ENCODE measurements at regions not wholly inside any gene's neighbourhood (a gene's known extent, or its start where the extent isn't known, plus 50 kb on each side); places are given as distances from the start of the nearest gene placed in this dataset.

DNA sequence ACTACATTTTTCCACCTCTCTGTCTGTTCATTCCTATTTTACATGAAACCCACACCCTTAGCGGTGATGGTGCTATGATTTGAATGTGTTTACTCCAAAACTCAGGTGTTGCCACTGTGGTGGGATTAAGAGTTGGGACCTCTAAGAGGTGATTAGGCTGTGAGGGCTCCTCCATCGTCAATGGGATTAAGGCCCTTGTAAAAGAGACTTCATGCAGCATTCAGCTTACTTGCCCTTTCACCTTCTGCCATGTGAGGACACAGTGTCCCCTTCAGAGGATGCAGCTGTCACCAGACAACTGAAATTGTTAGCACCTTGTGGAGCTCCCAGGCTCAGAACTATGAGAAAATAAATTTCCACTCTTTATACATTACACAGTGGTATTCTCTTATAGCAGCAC lies 182.2 kb downstream of the NOC3L start:
- DNase-seq (ENCODE audit: extremely low read depth in 1 of 2, low read depth in 1 of 2) = no peak

- peak in 1 of 2 donors; percentile 3 for DNase-seq (ENCODE audit: extremely low read depth in 1 of 2, low read depth in 1 of 2)
These were observed 179.0 kb downstream of the NOC3L start for GRCh38 chr10:94183666-94184264.

DNA sequence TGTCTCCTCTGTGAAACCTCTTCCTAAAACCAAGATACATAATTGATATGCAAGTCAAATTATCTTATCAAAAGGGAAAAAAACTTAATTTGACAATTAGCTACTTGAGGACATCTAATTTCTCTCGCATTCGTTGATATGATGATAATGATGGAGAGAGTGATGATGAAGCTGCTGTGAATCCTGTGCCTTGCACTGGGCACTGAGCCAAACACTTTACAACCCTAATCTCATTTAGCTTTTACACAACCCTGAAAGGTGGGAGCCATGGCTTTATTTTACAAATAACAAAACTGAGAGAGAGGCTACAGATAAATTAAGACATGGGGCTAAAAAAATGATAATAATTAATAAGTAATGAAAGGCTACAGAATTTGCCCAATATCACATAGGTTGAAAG lies 176.0 kb downstream of the NOC3L start:
- DNase-seq (ENCODE audit: extremely low read depth in 1 of 2, low read depth in 1 of 2) = no peak

GRCh38 chr10:94192333-94192732 lies 170.4 kb downstream of the NOC3L start:
- no peak for DNase-seq (ENCODE audit: extremely low read depth in 1 of 2, low read depth in 1 of 2)

DNA sequence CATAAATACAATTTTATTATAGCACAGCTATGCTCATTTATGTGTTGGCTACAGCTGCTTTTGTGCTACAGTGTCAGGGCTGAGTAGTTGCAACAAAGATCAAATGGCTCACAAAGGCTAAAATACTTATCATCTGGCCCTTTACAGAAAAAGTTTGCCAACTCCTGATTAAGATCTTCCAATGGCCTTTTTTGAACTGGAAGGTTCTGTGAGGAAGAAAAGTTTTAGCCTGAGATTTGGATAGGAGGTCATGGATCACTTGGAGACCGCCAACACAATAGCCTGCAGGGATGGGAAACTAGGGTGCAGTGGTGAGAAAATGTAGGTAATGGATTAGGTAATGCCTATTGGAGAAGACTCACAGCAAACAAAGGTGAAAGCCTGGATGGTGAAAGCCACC lies 169.8 kb downstream of the NOC3L start:
- DNase-seq (ENCODE audit: extremely low read depth in 1 of 2, low read depth in 1 of 2) = no peak

DNA sequence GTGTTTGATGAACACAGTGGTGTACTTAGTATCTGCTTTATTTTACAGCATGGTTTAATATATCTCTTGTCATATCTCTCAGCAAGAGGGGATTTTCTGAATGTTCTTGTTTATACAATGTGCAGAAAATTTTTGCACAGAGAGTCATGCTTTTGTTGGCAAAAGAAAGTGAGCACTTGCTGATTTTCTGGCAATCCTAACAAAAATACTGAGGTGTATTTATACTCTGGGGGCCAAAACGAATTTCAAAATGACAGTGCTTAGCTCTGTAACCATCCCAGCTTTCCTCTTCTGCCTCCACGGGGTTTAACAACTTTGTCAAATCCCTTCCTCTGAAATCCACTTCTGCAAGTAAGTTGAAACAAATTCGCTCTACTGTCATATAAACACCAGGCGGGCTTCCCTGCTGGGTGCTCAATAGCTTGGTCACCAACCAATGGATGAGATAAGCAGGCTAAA lies 169.2 kb downstream of the NOC3L start:
- no peak for DNase-seq (ENCODE audit: extremely low read depth in 1 of 2, low read depth in 1 of 2)

- DNase-seq (ENCODE audit: extremely low read depth in 1 of 2, low read depth in 1 of 2) = no peak
These were observed 168.5 kb downstream of the NOC3L start for GRCh38 chr10:94194256-94194655.

- DNase-seq (ENCODE audit: extremely low read depth in 1 of 2, low read depth in 1 of 2) = no peak
These were observed 165.5 kb downstream of the NOC3L start for GRCh38 chr10:94197241-94197640.

DNA sequence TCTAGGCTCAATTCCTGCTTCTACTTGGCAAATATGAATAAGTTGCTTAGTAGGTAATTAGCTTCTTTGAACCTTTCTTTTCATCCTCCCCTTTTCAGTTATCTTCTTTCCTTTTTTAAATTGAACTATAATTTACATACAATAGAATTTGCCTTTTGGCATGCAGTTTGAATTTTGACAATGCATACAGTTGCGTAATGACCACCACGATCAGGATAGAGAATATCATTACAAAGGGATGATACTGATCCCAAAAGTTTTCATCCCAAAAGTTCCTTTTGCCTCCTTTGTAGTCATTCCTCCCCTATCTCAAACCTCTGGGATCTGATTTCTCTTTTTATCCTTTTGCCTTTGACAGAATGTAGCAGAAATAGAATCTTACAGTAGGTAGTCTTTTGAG lies 164.4 kb downstream of the NOC3L start:
- no peak for DNase-seq (ENCODE audit: extremely low read depth in 1 of 2, low read depth in 1 of 2)

GRCh38 chr10:94199565-94199964 lies 163.2 kb downstream of the NOC3L start:
- no peak for DNase-seq (ENCODE audit: extremely low read depth in 1 of 2, low read depth in 1 of 2)

DNA sequence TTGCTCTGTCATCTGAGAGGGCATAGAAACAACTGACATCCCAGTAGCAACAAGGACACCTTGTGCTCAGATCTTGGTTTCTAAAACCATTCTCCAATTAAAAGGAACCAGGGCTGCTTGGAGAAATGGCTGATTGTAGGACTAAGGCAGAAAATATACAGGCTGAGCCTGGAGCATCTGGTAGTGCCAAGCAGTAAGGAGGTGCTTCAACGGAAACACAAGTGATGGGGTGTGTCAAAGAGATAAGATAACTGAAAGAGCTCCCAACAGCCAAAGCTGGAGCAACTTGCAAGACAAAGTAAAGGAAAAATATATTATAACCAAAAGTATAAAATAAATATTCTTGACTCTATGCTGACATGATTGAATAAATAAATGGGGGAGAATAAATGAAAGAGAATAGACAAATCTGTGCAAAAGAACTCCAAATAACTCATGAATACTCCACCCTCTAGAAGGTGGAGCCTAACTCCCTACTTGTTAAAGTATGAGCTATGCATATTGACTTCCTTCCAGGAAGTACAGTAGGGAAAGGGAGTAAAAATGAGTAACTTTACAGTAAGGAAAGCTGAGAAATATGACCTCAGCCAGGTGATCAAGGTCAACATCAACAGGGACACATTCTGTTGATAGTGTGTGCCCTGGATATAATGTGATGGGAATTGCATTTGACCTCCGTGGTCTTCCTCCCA lies 162.4 kb downstream of the NOC3L start:
- no peak for DNase-seq (ENCODE audit: extremely low read depth in 1 of 2, low read depth in 1 of 2)

GRCh38 chr10:94205396-94205831 lies 157.3 kb downstream of the NOC3L start:
- DNase-seq (ENCODE audit: extremely low read depth in 1 of 2, low read depth in 1 of 2) = no peak

- DNase-seq (ENCODE audit: extremely low read depth in 1 of 2, low read depth in 1 of 2) = no peak
These were observed 156.6 kb downstream of the NOC3L start for GRCh38 chr10:94206176-94206575.

GRCh38 chr10:94208315-94208714 lies 154.4 kb downstream of the NOC3L start:
- no peak for DNase-seq (ENCODE audit: extremely low read depth in 1 of 2, low read depth in 1 of 2)

DNA sequence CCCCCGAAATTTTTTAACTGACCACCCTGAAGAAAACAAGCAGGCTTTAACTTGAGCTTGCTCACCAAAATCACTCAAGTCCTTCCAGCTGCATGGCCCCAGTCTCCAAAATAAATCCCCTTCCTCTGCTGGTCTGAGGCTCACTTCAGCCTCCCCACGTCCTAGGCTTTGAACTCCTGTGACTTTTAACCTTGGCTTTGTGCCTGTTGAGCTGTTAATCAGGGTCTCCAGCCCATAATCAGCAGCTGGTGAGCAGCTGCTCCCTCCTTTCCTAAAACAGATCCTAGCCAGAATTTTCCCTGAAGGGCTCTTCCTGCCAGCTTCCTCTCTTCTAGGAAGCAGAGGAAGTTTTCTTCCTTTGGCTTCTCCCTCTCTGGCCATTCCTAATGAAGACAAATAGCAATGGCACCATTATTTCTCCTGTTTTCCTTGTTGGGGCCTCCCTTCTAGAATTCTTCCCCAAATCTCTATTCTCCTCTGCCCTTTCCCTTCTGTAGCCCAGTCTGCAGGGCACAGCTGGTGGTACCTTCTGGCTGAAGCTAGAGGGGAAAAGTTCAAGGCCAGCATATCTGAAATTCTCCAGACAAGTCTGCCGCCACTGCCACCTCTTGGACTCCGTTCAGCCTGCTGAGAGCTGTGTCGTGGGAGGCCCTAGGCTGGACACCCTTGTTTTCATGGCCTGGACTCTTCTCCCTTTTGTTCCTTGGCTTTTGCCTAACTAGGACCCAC lies 152.1 kb downstream of the NOC3L start:
- DNase-seq (ENCODE audit: extremely low read depth in 1 of 2, low read depth in 1 of 2) = no peak

DNA sequence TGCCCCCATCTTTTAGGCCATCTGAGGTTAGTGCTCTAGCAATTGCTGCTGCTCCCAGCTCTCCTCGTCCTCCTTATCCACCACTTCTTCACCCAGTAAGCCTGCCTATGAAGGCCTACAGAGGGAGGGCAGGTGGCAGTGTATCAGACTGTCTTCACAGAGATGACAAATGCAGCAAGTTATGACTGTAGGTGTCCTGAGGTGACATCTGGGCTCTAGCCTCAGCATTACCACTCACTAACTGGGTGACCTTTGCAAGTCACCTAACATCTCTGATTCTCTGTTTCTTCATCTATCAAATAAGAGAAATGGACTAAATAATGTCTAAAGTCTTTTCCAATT lies 151.6 kb downstream of the NOC3L start:
- no peak for DNase-seq (ENCODE audit: extremely low read depth in 1 of 2, low read depth in 1 of 2)

DNA sequence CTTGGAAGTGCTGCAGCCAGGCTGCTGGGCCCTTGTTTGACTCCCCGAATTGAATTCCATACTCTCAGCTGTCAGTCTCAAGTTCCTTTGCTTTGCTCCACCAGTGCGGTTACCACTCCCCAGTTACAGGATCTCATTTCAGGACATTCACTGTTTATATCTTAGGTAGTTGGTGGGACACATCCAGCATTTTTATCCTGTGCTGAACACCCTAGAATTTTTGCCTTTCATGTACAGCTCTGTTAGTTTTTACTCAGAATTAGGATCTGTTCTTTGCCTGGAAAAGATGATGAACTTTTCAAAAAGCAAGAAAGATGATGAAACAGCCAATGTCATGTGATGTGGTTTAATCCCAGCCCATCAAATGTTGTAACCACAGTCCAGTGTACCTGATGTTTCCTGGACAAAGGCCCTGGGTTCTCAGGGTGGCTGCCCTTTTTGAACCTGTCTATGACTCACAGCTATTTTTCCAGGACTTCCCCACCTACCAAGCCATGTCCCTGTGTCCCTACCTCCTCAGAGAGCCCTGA lies 149.7 kb downstream of the NOC3L start:
- DNase-seq (ENCODE audit: extremely low read depth in 1 of 2, low read depth in 1 of 2) = no peak

DNA sequence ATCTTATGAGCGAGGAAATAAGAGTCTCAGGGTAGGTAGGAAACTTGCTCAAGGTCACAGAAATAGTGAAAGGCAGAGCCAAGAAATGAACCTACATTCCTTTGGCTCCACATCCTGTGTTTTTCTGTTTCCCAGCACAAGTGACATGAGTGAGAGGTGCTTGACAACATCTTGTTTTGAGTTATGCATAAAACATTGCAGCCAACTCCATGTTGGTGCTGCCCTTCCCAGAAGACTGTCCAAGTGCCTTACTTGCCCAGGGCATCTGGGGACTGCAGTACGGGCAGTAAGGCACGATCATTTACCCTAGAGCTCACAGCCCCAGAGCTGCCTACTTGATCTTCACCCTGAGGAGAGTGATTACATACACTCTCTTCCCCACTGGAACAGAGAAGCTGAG lies 148.8 kb downstream of the NOC3L start:
- no peak for DNase-seq (ENCODE audit: extremely low read depth in 1 of 2, low read depth in 1 of 2)

- DNase-seq (ENCODE audit: extremely low read depth in 1 of 2, low read depth in 1 of 2) = no peak
These were observed 148.3 kb downstream of the NOC3L start for GRCh38 chr10:94214481-94214893.

DNA sequence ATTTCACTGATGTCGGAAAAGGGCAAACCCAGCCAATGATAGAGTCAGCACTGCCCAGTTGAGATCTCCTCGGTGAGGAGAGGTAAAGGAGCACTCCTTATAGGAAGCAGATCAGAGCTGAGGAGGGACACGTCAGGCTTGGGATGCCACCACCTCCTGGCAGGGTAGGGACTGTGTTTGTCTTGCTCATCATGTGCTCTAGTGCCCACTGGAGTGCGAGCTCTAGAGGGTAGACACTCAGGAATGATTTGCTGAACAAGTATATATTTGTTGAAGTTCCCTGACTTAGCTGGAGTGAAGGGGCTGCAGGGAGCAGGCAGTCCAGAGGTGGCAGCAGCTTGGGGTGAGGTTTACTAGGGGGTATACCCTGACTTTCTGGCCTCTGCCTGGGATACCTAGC lies 146.5 kb downstream of the NOC3L start:
- DNase-seq (ENCODE audit: extremely low read depth in 1 of 2, low read depth in 1 of 2) = no peak

DNA sequence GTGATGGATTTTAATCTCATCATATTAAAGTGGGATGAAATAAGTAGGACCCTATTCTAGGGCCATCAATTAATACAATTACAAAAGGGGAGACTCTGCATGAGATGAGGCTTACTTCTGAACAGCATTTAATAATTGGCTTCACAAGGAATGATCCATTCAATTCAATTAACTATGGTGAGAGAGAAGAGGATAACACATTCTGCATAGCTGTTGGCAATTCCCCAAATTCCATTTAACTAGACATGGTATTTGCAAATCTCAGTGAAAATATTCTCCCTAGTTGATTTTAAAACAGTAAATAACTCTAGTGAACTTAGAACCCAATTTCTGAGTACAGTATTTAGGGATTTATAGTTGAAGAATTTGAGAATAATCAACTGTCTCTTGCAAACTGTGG lies 145.3 kb downstream of the NOC3L start:
- DNase-seq (ENCODE audit: extremely low read depth in 1 of 2, low read depth in 1 of 2) = no peak
